HEK293 (cell line): ENCODE measurements at regions not wholly inside any gene's neighbourhood (a gene's known extent, or its start where the extent isn't known, plus 50 kb on each side); places are given as distances from the start of the nearest gene placed in this dataset.

Experiments used
- HOXA7 ChIP-seq: sonication (generic); formaldehyde crosslinking; IDR thresholded peaks from 2 replicates; pipeline ENCODE4 v1.8.1; 2022; ENCODE audit warnings: missing genetic modification reagents, borderline replicate concordance
- MEIS1 ChIP-seq: sonication (generic); formaldehyde crosslinking; IDR thresholded peaks from 2 replicates; pipeline ENCODE4 v1.8.1; 2022; ENCODE audit warnings: missing genetic modification reagents, mild to moderate bottlenecking, borderline replicate concordance
- ZNF138 ChIP-seq: fragments of 450-650 bp; formaldehyde crosslinking; IDR thresholded peaks from 2 replicates; pipeline ENCODE4 v1.5.1; 2016; ENCODE audit warnings: missing biosample characterization, missing genetic modification characterization, borderline replicate concordance
- ZNF211 ChIP-seq: fragments of 450-650 bp; formaldehyde crosslinking; IDR thresholded peaks from 2 replicates; pipeline ENCODE4 v1.5.1; 2016; ENCODE audit warnings: low read depth, missing biosample characterization, missing genetic modification characterization
- ZNF610 ChIP-seq: fragments of 450-650 bp; formaldehyde crosslinking; IDR thresholded peaks from 2 replicates; pipeline ENCODE4 v1.5.1; 2016; ENCODE audit warnings: missing biosample characterization, missing genetic modification characterization, borderline replicate concordance

DNA sequence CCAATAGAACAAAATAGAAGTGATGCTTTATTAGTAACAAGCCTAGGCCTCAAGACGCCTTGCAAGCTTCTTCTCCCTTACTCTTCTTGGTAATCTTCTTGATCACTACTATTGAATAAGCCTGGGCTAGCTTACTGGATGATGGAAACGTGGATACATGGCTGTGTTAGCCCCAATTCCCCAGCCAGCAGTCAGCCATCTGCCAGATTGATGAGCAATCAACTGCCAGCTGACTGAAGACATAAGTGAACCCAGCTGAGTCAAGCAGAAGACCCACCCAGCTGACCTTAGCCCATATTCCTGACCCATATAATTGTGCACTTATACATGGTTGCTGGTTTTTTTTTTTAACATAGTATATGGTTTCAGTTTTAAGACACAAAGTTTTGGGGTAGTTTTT lies 130.4 kb downstream of the DHX15 start:
- TF ChIP-seq HOXA7 (CRISPR knock-in tag) (no peak), MEIS1 (CRISPR knock-in tag) (no peak), ZNF138 (tag by site-specific recombination) (no peak), ZNF610 (tag by site-specific recombination) (no peak), ZNF211 (no peak)
